D721Med (cell line): ENCODE measurements at regions not wholly inside any gene's neighbourhood (a gene's known extent, or its start where the extent isn't known, plus 50 kb on each side); places are given as distances from the start of the nearest gene placed in this dataset.

Experiments
- DNase-seq: peaks from one replicate; pipeline ENCODE4 v3.0.0; 2011; ENCODE audit warnings: low spot score; ENCODE audit not compliant: insufficient read length
- FAIRE-seq: peaks from 2 replicates; lab custom pipeline; 2011; peaks lifted over from hg19 to GRCh38; lab: Jason Lieb, UNC
- TF ChIP-seq, protein P1 (sequence below): IDR thresholded peaks from 2 replicates; pipeline ENCODE4 v1.5.1; 2012; ENCODE audit warnings: mild to moderate bottlenecking, control low read depth; ENCODE audit not compliant: insufficient read depth; ENCODE audit errors: missing control alignments

DNA sequence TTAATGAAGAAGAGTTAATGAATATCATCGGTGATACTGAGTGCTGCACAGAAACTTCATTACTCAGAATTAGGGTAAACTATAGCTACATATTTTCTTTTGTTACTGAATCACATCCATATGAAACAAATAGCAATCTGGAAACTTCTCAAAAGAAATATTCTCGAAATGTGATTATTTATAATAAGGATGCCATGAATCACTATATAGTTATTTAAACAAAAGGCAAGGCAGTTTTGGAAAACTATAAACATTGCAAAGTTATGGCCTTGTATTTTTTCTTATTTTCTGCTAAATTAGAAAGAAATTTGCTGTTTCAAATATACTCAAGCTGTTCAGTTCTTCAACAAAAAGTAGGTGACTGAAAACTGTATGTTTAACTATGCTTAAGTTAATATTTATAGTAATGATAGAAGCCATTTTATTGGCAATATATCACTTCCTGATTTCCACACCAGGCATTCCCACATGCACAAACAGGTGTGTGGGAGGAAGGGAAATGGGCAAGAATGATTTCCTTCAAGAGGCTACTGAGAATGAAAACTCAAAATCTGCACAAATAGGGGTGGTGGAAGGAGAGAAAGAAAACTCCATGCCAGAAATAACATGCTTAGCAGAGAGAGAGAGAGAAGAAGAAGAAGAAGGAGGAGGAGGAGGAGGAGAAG is 74.5 kb upstream of the FRY start:
- DNase-seq, result no peak
- FAIRE-seq, result no peak
- TF ChIP-seq, protein P1, sequence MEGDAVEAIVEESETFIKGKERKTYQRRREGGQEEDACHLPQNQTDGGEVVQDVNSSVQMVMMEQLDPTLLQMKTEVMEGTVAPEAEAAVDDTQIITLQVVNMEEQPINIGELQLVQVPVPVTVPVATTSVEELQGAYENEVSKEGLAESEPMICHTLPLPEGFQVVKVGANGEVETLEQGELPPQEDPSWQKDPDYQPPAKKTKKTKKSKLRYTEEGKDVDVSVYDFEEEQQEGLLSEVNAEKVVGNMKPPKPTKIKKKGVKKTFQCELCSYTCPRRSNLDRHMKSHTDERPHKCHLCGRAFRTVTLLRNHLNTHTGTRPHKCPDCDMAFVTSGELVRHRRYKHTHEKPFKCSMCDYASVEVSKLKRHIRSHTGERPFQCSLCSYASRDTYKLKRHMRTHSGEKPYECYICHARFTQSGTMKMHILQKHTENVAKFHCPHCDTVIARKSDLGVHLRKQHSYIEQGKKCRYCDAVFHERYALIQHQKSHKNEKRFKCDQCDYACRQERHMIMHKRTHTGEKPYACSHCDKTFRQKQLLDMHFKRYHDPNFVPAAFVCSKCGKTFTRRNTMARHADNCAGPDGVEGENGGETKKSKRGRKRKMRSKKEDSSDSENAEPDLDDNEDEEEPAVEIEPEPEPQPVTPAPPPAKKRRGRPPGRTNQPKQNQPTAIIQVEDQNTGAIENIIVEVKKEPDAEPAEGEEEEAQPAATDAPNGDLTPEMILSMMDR, result no peak

DNA sequence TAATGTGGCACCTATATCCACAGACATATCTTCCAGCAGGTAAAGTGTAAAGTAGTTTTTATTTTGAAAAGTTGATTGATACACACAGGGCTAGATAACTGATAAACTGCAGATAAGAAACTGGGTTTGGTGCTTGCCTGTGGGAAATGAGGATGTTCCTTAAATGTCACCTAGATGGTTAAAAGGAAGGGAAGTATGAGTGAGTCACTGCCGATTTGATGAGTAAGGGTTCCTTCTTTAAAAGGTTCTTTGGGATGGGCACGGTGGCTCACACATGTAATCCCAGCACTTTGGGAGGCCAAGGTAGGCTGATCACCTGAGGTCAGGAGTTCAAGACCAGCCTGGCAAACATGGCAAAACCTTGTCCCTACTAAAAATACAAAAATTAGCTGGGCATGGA is 73.8 kb upstream of the FRY start:
- DNase-seq (no peak), FAIRE-seq (no peak)
- TF ChIP-seq, protein P1, result no peak

- DNase-seq, result no peak
- no peak for FAIRE-seq
- TF ChIP-seq, protein P1, result no peak
Measured at GRCh38 chr13:31962731-31963370, 68.7 kb upstream of the FRY start.

DNA sequence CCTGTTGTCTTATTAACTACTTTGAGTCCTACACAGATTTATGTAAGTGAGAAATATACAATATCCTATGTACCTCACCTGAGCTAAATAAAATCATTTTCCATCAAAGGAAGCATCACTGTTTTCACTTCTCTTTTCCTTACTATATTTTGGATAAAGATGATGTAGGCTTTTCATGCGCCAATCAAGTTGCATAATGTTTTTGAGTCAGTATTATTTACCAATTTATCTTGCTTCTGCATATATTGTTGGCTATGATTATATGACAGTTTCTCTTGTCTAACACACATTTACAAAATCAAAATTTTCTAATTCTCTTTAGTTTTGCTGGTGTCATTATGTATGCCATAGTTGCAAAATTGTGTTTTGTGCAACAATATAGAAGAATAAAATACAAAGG is 67.9 kb upstream of the FRY start:
- FAIRE-seq, result no peak
- DNase-seq, result no peak
- TF ChIP-seq, protein P1, result no peak

DNA sequence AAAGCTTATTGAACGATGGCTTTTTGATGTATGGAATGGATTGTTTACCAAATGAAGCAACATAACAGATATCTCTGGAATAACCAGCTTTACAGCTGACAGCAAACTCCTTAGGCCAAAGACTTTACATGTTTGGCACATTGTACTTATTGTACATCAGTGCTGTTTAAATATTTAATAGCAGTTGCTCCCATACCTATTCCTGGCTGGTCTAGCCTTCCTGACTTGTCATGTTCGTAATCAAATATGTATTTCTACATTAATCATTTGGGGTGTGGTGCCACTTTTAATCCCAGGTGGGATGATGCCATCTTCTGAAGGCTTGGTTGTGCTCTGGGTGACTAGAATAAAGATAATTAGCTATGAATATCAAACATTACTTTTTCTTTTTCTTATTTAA is 67.4 kb upstream of the FRY start:
- no peak for FAIRE-seq
- no peak for DNase-seq
- TF ChIP-seq, protein P1, result no peak

GRCh38 chr13:31965361-31966066 is 66.1 kb upstream of the FRY start:
- TF ChIP-seq, protein P1, result no peak
- DNase-seq (no peak), FAIRE-seq (no peak)
